ENCODE measurements at regions not wholly inside any gene's neighbourhood (a gene's known extent, or its start where the extent isn't known, plus 50 kb on each side); places are given as distances from the start of the nearest gene placed in this dataset.

DNA sequence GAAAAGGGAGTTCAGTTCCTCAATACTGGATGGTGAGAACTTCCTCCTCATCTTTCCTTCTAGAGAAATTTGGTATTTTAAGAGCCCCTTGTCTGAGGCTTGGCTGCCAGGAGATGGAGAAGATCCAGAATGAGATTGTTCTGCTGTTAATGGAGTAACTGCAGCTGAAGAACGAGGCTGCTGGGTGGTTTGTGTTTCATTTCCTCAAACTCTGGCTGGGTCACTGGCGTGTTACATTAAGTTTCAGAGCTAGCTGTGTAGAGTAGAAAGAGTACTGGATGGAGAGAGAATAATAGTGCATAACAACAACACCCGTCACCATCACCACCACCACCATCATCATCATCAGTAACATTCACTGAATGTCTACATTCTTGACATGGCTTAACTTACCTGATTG lies 325.0 kb upstream of the TBX3 start:
- no peak for DNase-seq

DNA sequence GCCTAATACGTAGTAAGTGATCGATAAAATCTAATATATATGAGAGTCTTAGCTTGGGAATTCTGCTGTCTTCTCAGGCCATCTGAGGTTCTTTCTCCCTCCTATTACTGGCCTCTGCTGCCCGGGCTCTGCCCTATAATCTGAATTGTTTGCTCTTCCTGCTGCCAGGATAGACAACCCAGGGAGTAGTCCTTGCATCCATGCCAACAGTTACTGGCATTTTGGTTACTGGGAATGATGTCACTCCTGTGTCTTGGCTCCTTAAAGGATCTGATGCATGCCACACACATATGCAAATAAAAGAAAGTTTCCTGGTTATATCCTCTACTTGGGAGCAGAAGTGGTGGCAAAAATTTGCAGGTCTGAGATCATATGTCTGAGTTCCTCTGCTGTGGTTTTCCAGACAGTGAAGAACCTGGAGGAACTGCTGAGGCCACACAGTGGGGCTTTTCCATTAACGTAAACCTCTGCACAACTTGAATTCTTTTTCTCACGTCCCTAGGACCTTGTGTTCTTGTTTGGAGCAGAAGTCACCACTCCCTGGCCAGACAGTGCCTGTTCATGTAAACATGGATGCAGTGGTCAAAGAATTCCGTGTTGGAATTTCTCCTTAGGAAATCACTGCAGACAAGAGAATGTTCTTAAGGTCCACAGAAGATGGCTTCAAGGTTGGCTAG lies 320.6 kb upstream of the TBX3 start:
- no peak for DNase-seq
- TF ChIP-seq POLR2A (IDR thresholded peaks at IDR 0.05; ENCODE audit: low read length) (no peak), GATA1 (IDR thresholded peaks at IDR 0.05; ENCODE audit: low read depth, low read length) (no peak)

More for the DNA sequence above, 325.0 kb upstream of the TBX3 start:
- no peak for TF ChIP-seq GATA1 (IDR thresholded peaks at IDR 0.05; ENCODE audit: low read depth, low read length)

DNA sequence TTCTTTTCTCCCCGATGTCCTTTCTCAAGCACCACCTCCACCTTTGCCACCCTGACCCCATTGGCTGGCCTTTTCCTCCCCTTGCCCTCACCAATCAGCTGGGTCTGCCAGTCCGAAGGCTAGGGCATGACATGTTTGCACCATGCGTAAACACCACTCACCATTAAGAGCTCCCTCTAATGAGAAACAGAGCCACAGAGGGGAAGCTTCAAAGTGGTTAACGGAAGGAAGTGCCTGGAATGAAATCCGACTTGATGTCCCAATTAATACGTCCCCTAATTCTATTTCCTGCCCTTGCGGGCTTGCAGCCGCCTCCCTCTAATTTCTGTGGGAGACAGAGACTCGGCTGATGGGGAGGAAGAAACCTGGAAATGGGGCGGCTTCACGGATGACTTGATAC lies 318.5 kb upstream of the TBX3 start:
- no peak for DNase-seq
- TF ChIP-seq POLR2A (IDR thresholded peaks at IDR 0.05; ENCODE audit: low read length) (no peak), GATA1 (IDR thresholded peaks at IDR 0.05; ENCODE audit: low read depth, low read length) (no peak)

DNA sequence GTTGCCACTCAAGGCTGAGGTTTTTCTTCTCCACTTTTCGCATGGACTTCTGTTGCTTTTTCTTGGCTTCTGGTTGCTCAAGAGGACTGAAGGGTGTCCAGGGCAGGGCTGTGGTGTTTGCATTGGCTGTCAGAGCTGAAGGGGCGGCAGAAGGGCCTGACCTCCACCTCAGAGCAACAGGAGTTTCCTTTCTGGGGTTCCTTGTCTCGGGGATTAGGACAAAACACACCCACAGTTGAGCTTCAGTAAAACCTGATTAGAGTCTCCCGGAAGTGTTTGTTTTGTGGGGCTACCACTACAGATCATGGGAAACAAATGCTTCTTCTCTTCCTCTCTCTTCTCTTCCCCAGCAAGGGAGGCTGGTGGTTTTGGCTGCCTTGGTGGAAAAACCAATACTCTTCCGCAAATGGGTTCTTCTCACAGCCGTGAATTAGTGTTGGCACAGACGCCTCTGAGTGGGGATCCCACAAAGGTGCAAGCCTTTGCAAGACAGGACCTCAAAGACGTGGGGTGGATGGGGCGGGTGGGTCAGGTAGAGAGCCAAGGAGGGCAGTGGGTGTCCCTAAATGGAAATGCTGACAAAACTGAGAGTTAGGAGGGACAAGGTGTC lies 317.7 kb upstream of the TBX3 start:
- DNase-seq = no peak
- TF ChIP-seq GATA1 (IDR thresholded peaks at IDR 0.05; ENCODE audit: low read depth, low read length) (no peak), POLR2A (IDR thresholded peaks at IDR 0.05; ENCODE audit: low read length) (no peak)

DNA sequence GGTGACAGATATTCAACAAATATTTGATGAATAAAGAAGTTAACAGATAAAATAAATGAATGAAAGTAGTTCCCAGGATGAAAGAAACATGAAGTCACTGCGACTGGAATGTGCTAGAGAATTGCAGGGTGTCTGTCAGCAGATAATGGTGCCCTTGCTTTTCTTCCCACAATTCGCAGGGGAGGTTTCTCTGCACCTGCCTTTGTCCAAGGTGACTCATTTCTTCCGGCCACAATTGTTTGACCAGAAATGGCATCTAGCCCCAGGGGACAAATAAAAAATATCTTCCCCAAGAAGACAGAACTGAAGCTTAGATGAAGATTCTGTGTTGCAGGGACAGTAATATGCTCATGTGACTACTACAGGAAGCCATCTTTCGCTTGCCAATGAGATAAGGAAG lies 316.1 kb upstream of the TBX3 start:
- DNase-seq = no peak
- TF ChIP-seq GATA1 (IDR thresholded peaks at IDR 0.05; ENCODE audit: low read depth, low read length) = no peak
- TF ChIP-seq POLR2A (IDR thresholded peaks at IDR 0.05; ENCODE audit: low read length) = no peak

DNA sequence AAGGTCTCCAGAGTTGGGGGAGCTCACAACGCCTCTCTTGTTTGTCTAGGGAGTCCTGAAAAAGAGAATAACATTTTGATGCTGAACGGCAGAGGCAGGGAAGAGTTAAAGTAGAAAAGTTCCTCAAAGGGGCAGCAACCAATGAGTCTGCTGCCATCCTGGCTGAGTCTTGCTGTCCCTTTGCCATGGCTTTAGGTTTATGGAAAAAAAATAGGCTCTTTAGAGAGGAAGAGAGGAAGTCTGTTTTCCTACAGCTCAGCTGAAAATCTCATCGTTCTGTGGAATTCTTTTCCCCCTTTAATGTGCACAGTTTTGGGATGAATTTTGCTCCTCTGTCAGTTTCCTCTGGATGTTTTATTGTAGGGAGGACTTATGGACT lies 314.8 kb upstream of the TBX3 start:
- TF ChIP-seq GATA1 (IDR thresholded peaks at IDR 0.05; ENCODE audit: low read depth, low read length) = no peak
- TF ChIP-seq POLR2A (IDR thresholded peaks at IDR 0.05; ENCODE audit: low read length) = no peak
- DNase-seq = no peak

DNA sequence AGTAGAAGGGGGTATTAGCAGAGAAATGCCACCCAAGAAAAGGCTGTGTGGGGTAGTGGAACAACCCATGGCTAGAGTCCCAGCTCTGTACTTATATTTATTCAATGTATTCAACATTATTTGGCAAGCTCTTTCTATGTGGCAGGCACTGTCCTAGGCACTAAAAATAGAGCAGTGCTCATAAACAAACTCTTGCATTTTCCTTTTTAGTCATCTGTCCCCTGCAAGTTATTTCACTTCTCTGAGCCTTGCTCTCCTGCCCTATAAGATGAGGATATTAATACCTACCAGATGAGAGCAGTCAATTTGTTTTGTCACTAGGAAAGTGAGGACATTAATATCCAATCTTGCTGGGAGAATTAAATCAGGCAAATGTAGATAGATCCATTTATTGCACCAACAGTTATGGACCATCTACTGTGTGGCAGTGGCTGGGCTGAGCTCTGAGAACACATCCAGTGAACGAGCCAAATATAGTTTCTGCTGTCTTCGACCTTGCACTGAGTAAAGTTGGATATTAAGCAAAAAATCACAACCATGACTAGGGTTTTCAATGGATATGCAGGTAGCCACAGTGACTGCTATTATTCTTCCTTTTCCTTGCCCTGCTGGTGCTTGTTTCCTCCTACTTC lies 314.3 kb upstream of the TBX3 start:
- DNase-seq = no peak
- TF ChIP-seq POLR2A (IDR thresholded peaks at IDR 0.05; ENCODE audit: low read length) = no peak
- no peak for TF ChIP-seq GATA1 (IDR thresholded peaks at IDR 0.05; ENCODE audit: low read depth, low read length)

DNA sequence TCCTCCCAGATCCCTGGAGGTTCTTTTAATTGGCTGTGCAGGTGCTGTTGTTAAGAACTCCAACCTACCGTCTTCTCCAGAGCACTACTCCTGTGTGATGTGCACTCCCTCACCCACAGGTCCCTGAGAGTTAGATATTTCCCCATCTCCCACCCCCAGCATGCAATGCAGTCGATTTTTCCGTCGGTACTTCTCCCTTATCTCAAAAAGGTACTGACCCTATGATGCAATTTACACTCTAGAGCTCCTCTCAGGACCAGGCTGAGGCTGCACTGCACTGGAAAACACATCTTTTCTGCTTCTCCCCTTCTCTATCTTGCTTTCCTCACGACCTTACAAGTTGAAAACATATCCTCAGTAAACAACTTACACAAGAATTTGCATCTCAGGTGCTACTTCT lies 312.4 kb upstream of the TBX3 start:
- TF ChIP-seq POLR2A (IDR thresholded peaks at IDR 0.05; ENCODE audit: low read length) (no peak), GATA1 (IDR thresholded peaks at IDR 0.05; ENCODE audit: low read depth, low read length) (no peak)
- no peak for DNase-seq

DNA sequence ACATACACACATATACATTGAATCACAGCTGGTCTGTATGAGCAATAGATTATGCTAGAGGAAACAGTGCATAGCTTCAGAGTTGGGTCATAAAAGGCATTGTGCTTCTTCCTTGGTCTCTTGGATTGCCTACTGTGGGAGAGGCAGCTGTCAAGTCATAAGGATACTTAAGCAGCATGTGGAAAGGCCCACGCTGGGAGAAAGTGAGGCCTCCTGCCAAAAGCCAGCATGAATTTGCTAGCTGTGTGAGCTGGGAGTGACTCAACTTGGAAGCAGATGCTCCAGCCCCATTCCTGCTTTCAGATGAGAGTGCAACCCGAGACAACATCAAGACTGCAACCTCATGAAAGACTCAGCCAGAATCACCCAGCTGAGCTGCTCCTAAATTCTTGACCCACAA lies 311.9 kb upstream of the TBX3 start:
- DNase-seq = no peak
- TF ChIP-seq GATA1 (IDR thresholded peaks at IDR 0.05; ENCODE audit: low read depth, low read length) (no peak), POLR2A (IDR thresholded peaks at IDR 0.05; ENCODE audit: low read length) (no peak)

DNA sequence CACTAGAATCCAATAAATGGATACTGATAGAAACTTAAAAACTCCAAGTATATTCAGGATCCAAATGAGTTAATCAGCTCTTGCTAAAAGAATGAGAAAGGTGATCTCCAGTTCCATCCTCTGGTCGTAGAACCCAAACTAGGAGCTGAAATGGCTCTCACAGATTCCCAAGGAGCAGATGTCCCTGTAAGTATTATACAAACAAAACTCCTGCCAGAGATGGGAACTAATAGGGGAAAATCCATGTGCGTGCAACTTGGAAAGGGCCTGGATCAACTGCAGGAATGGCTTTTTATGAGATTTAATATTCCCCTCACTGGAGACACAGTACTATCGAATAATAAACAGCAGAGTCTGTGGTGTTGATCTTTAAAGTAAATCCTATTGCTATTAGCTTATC lies 309.2 kb upstream of the TBX3 start:
- no peak for TF ChIP-seq POLR2A (IDR thresholded peaks at IDR 0.05; ENCODE audit: low read length)
- TF ChIP-seq GATA1 (IDR thresholded peaks at IDR 0.05; ENCODE audit: low read depth, low read length) = no peak
- DNase-seq = no peak

DNA sequence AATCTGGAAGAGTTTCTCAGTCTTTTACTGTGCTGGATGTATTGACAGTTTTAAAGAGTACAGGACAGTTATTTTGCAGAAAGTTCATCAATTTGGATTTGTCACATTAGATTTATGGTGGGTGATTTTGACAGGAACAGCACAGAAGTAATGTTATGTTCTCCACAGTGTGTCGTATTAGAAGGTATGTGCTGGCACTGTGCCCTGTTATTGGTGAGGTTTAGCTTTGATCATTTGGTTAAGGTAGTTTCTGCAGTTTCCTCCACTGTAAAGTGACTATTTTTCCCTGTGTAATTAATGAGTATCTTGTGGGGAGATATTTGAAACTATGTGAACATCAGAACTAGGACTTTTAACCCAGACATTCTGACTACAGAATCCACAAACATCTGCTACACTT lies 308.5 kb upstream of the TBX3 start:
- no peak for TF ChIP-seq GATA1 (IDR thresholded peaks at IDR 0.05; ENCODE audit: low read depth, low read length)
- no peak for TF ChIP-seq POLR2A (IDR thresholded peaks at IDR 0.05; ENCODE audit: low read length)

DNA sequence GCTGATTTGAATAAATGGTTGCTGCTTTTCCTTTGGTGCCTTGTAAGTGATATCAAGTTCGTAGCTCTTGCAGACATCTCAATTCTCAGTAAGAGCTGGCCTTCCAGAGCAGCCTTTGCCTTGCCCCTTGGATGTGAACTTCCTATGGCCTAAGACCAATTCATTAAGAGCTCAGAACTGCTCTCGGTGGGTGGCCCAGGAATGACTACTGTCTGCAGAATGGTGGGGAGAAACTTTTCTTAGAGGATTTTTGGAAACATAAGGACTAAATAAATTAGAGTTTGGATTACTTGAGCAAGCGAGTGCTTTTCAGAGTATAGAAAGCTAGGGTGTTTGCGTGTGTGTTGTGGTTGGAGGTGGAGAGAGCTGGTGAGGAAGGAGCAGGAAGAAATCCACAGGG lies 306.4 kb upstream of the TBX3 start:
- no peak for DNase-seq
- no peak for TF ChIP-seq GATA1 (IDR thresholded peaks at IDR 0.05; ENCODE audit: low read depth, low read length)
- no peak for TF ChIP-seq POLR2A (IDR thresholded peaks at IDR 0.05; ENCODE audit: low read length)

More for the DNA sequence above, 308.5 kb upstream of the TBX3 start:
- DNase-seq = no peak

DNA sequence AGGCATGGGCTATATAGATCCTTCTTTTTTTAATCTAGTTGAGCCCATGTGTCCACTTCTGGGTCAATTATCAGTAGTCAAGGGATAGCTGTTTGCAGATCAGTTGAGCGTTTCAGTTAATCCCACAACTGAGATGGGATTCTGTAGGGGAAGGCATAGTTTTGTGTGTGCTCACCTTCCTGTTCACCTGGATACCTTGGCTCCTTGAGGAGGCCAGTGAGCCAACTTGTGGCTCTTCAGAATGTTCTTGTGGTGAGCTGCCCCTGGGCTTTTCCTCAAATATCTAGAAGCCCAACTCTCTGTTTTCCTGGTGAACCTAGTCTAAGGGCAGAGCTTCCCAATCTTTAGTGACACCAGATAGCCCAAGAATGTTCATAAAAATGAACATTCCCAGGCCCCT lies 302.9 kb upstream of the TBX3 start:
- no peak for TF ChIP-seq GATA1 (IDR thresholded peaks at IDR 0.05; ENCODE audit: low read depth, low read length)
- no peak for TF ChIP-seq POLR2A (IDR thresholded peaks at IDR 0.05; ENCODE audit: low read length)
- no peak for DNase-seq

DNA sequence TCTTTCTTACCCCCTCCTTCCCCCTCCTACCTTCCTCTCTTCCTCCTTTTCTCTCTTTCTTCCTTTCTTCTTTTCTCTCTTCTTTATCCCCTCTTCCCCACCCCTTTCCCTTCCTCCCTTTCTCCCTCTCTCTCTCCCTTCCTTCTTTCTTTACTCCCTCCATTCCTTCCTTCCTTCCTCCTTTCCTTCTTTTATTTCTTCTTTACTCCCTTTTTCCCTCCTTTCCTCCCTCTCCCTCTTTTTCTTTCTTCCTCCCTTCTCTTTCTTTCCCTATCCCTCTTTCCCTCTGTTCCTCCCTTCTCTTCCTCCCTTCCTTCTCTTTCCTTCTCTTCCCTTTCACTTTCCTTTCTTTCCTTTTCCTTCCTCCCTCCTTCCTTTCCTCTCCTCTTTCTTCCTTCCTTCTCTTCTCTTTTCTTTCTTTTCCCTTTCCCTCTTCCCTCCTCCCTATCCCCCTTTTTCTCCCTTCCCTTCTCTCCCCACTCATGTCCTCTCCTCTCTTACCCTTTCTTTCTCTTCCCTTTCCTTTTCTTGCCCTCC lies 302.3 kb upstream of the TBX3 start:
- TF ChIP-seq GATA1 (IDR thresholded peaks at IDR 0.05; ENCODE audit: low read depth, low read length) (no peak), POLR2A (IDR thresholded peaks at IDR 0.05; ENCODE audit: low read length) (no peak)

DNA sequence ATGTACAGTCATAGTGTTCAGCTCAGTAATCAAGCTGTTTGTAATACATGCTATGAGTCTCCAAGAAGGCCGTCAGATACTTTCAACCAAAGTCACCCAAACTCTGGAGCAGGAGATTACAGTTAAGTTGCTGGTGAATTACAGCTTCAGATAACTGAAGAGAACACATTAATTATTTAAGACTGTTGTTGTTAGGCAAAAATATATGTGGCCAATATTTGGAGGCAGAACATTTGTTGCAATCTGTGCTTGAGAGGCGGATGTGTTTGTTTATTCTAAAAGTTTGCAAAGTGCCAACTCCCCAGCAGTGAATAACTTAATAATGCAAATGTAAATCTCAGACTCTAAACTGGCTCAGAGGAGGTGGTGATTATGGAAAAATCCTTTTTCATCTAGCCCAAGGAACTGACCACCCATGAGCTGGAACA lies 300.7 kb upstream of the TBX3 start:
- TF ChIP-seq POLR2A (IDR thresholded peaks at IDR 0.05; ENCODE audit: low read length) (no peak), GATA1 (IDR thresholded peaks at IDR 0.05; ENCODE audit: low read depth, low read length) (no peak)
- DNase-seq = no peak

More for the DNA sequence above, 302.3 kb upstream of the TBX3 start:
- no peak for DNase-seq

All from erythroblast (primary cell).